Skin epidermis (tissue), 12 donors: ENCODE measurements at regions not wholly inside any gene's neighbourhood (a gene's known extent, or its start where the extent isn't known, plus 50 kb on each side); places are given as distances from the start of the nearest gene placed in this dataset.

ENCODE experiments used
- H3K27ac ChIP-seq, 21 experiments: fragments of 200-600 bp; sonication (generic) in 11 of 21; one replicate each; pipeline ENCODE4 v1.5.0; 2020; ENCODE audit warnings: mild to moderate bottlenecking in 3 of 21, inconsistent platforms in 2 of 21, moderate library complexity in 2 of 21
- H3K4me3 ChIP-seq, 7 experiments: fragments of 200-600 bp; sonication (generic) in 2 of 7; one replicate each; pipeline ENCODE4 v1.5.0; 2020; ENCODE audit warnings: inconsistent platforms in 2 of 7, mild to moderate bottlenecking in 2 of 7, moderate library complexity in 1 of 7

GRCh38 chr15:38042707-38043445, 108.4 kb downstream of the TMCO5A start:
- H3K4me3 ChIP-seq: no peak overlapping the region
- H3K27ac ChIP-seq: peak overlapping the region in 13 of 21 experiments; percentile 11 to 74 (median 42)

- H3K4me3 ChIP-seq: no peak overlapping the region
- H3K27ac ChIP-seq: no peak overlapping the region
Observed at GRCh38 chr15:38046257-38047051, 112.0 kb downstream of the TMCO5A start.

- no peak overlapping the region for H3K27ac ChIP-seq
- H3K4me3 ChIP-seq: no peak overlapping the region
Observed at GRCh38 chr15:38048001-38048455, 113.6 kb downstream of the TMCO5A start.

- no peak overlapping the region for H3K4me3 ChIP-seq
- peak overlapping the region in 9 of 21 experiments; percentile 29 to 66 (median 47) for H3K27ac ChIP-seq
Observed at GRCh38 chr15:38049891-38050290, 115.5 kb downstream of the TMCO5A start.

GRCh38 chr15:38050529-38051448, 116.3 kb downstream of the TMCO5A start:
- peak overlapping the region in 12 of 21 experiments; percentile 2 to 66 (median 44) for H3K27ac ChIP-seq
- H3K4me3 ChIP-seq: no peak overlapping the region

GRCh38 chr15:38053205-38053604, 118.8 kb downstream of the TMCO5A start:
- Histone ChIP-seq H3K4me3 (no peak overlapping the region), H3K27ac (peak overlapping the region in 2 of 21 experiments; percentile 23 to 49)

- Histone ChIP-seq H3K27ac (peak overlapping the region in 2 of 21 experiments; percentile 11 to 23), H3K4me3 (no peak overlapping the region)
Observed at GRCh38 chr15:38053776-38054175, 119.3 kb downstream of the TMCO5A start.

GRCh38 chr15:38054488-38054887, 120.0 kb downstream of the TMCO5A start:
- H3K4me3 ChIP-seq: no peak overlapping the region
- no peak overlapping the region for H3K27ac ChIP-seq

- Histone ChIP-seq H3K4me3 (no peak overlapping the region), H3K27ac (peak overlapping the region in 1 of 21 experiments; percentile 8)
Observed at GRCh38 chr15:38058596-38059075, 124.2 kb downstream of the TMCO5A start.

- H3K27ac ChIP-seq: no peak overlapping the region
- no peak overlapping the region for H3K4me3 ChIP-seq
Observed at GRCh38 chr15:38059665-38060064, 125.2 kb downstream of the TMCO5A start.

- Histone ChIP-seq H3K4me3 (no peak overlapping the region), H3K27ac (peak overlapping the region in 1 of 21 experiments; percentile 22)
Observed at GRCh38 chr15:38061856-38062649, 127.6 kb downstream of the TMCO5A start.

- peak overlapping the region in 1 of 21 experiments; percentile 22 for H3K27ac ChIP-seq
- no peak overlapping the region for H3K4me3 ChIP-seq
Observed at GRCh38 chr15:38062696-38063095, 128.3 kb downstream of the TMCO5A start.

- Histone ChIP-seq H3K4me3 (no peak overlapping the region), H3K27ac (no peak overlapping the region)
Observed at GRCh38 chr15:38065721-38066345, 131.4 kb downstream of the TMCO5A start.

GRCh38 chr15:38066612-38067011, 132.2 kb downstream of the TMCO5A start:
- no peak overlapping the region for H3K4me3 ChIP-seq
- no peak overlapping the region for H3K27ac ChIP-seq

- Histone ChIP-seq H3K27ac (peak overlapping the region in 19 of 21 experiments; percentile 14 to 86 (median 72)), H3K4me3 (peak overlapping the region in 3 of 7 experiments; percentile 2 to 18 (median 14))
Observed at GRCh38 chr15:38068626-38069391, 134.4 kb downstream of the TMCO5A start.

GRCh38 chr15:38069511-38070011, 135.1 kb downstream of the TMCO5A start:
- Histone ChIP-seq H3K27ac (peak overlapping the region in 19 of 21 experiments; percentile 14 to 86 (median 72)), H3K4me3 (peak overlapping the region in 3 of 7 experiments; percentile 2 to 18 (median 14))

GRCh38 chr15:38070778-38071177, 136.3 kb downstream of the TMCO5A start:
- peak overlapping the region in 5 of 21 experiments; percentile 28 to 89 (median 70) for H3K27ac ChIP-seq
- H3K4me3 ChIP-seq: no peak overlapping the region
